Kidney epithelial cell (primary cell): ENCODE measurements at regions not wholly inside any gene's neighbourhood (a gene's known extent, or its start where the extent isn't known, plus 50 kb on each side); places are given as distances from the start of the nearest gene placed in this dataset.

Source experiments
- DNase-seq: peaks from one replicate; pipeline ENCODE4 v3.0.0-alpha.2; 2010; ENCODE audit warnings: low read depth
- H3K27me3 ChIP-seq: 2 replicates; pipeline ENCODE4 v1.6.0; 2011; ENCODE audit warnings: low read length; ENCODE audit not compliant: control insufficient read depth, insufficient read depth
- H3K36me3 ChIP-seq: 2 replicates; pipeline ENCODE4 v1.5.1; 2011; ENCODE audit warnings: low read length; ENCODE audit not compliant: control insufficient read depth, insufficient read depth
- H3K4me3 ChIP-seq: 2 replicates; pipeline ENCODE4 v1.5.1; 2011; ENCODE audit warnings: low read depth, mild to moderate bottlenecking, control low read depth, low read length
- TF ChIP-seq, protein P1 (sequence below): IDR thresholded peaks from 2 replicates; pipeline ENCODE4 v1.5.1; 2011; ENCODE audit warnings: mild to moderate bottlenecking, moderate library complexity, low read length, control low read depth, inconsistent platforms; ENCODE audit not compliant: insufficient read depth, poor library complexity, severe bottlenecking

DNA sequence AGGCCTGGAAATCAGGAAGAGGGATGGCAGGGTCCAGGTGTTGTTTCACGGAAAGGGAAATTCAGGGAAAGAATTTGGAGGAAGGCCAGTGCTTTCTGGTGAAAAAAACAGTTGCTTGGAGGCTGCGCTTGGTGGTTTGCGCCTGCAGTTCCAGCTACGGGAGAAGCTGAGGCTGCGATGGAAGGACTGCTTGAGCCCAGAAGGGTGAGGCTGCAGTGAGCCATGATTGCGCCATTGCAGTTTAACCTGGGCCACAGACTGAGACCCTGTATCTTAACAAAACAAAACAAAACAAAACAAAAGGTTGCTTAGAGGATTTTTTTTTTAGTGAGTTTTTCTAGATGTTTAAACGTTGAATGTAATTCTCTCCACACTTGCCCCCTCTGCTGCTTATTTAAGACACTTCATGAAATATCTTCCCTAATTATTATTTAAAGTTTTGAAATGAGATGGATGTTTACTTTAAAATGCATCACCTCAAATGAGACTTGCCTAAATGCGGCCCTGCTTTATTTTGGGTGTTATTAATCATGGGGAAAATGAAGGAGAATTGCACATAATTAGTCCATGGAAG is 75.4 kb upstream of the TRPC4 start:
- Histone ChIP-seq H3K36me3 (no peaks in the 10 kb centered on the region), H3K4me3 (no peak overlapping the region), H3K27me3 (no peaks in the 10 kb centered on the region)
- TF ChIP-seq, protein P1, sequence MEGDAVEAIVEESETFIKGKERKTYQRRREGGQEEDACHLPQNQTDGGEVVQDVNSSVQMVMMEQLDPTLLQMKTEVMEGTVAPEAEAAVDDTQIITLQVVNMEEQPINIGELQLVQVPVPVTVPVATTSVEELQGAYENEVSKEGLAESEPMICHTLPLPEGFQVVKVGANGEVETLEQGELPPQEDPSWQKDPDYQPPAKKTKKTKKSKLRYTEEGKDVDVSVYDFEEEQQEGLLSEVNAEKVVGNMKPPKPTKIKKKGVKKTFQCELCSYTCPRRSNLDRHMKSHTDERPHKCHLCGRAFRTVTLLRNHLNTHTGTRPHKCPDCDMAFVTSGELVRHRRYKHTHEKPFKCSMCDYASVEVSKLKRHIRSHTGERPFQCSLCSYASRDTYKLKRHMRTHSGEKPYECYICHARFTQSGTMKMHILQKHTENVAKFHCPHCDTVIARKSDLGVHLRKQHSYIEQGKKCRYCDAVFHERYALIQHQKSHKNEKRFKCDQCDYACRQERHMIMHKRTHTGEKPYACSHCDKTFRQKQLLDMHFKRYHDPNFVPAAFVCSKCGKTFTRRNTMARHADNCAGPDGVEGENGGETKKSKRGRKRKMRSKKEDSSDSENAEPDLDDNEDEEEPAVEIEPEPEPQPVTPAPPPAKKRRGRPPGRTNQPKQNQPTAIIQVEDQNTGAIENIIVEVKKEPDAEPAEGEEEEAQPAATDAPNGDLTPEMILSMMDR: no peak
- no peak for DNase-seq

DNA sequence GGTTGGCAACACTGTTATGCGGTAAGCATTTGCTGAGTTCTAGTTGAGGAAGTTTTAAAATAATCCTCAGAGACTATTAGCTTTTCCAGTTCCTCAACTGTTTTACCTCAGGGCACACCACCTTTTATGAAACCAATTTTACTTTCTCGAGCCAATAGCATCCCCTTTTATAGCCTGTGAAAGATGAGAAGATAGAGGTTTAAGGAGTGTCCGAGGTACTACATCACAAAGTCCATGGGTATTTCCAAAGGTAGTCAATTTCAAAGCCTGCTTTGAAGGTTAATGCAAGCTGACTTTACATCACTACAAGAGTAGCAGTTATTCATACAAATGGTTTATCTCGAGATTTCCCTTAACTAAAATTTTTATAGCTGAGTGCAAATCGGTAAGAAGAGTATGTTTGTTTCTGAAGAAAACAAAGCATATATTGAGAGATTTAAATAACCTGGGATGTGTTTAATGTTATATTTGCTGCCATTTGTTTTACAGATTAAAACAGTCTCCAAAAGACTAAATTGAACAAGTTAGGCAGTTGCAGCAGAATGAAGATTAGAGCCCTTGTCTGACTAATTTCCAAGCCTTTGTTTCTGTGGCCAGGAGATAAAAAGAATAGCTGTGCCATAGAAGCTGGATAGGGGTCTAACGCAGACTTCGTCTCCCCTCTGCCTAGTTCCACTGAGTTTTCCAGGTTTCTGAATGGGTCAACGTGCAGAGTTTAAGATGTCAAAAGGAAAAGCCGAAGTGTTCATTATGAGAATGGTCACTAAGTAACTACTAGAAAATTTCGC is 74.7 kb upstream of the TRPC4 start:
- Histone ChIP-seq H3K36me3 (no peaks in the 10 kb centered on the region), H3K27me3 (no peaks in the 10 kb centered on the region), H3K4me3 (no peak overlapping the region)
- no peak for DNase-seq
- TF ChIP-seq, protein P1: no peak

DNA sequence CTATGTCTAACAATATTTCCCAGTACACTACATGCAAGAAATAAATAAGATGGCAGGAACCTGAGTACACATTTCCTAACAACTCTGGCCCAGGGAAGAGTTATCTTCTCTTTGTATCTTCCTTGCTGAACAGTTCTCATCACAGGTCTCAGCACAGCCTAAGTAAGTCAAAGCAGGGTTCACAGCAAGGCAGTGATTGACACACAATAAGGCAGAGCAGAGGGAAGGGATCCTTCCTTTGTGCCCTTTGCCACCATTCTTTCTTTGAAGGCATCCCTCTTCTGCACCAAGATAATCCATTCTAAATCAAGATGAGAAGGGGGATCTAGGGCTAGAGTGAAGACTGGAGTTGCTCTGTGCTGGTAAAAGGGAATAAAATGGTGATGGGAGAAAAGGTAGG is 73.4 kb upstream of the TRPC4 start:
- H3K36me3 ChIP-seq: no peaks in the 10 kb centered on the region
- DNase-seq: no peak
- TF ChIP-seq, protein P1: no peak
- no peaks in the 10 kb centered on the region for H3K27me3 ChIP-seq
- H3K4me3 ChIP-seq: no peak overlapping the region

DNA sequence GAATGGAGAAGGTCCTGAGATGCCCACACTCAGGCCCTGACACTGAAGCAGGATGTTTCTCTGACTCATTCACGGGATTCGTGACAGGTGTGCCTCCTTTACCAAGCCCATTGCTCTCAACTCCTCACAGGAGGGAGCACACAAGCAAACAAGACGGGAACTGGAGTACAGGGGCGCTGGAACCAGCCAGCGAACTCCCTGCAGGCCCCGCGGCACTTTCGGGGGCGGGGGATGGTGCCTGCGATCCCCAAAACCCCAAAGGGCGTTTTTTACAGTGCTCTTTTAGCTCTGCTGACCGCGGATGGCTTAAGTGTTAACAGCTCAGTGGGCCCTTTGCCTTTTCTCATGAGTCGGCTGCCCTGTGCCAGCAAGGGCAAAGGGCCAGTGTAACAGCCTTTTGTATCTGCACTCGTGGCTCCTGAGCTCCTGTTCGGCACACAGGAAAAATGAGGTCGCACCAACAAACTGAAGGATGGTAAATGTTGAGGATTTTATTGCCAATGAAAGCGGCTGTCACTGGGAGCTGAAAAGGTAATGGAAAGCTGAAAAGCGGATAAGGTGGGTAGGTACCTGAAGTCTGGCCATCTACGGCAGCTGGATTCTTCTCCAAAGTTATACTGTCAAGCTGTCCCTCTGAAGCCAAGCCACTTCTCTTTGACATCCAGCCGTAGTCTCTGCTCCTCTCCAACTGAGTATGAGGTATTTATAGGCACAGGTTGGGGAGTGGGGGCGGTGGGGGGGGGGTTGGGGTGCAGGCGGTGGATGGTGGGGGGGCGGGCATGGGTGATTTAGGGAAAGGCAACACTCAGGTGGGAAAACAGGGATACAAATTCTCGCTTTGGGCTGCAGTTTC is 65.0 kb upstream of the TRPC4 start:
- Histone ChIP-seq H3K36me3 (no peaks in the 10 kb centered on the region), H3K27me3 (no peaks in the 10 kb centered on the region), H3K4me3 (no peak overlapping the region)
- no peak for DNase-seq
- TF ChIP-seq, protein P1: no peak

DNA sequence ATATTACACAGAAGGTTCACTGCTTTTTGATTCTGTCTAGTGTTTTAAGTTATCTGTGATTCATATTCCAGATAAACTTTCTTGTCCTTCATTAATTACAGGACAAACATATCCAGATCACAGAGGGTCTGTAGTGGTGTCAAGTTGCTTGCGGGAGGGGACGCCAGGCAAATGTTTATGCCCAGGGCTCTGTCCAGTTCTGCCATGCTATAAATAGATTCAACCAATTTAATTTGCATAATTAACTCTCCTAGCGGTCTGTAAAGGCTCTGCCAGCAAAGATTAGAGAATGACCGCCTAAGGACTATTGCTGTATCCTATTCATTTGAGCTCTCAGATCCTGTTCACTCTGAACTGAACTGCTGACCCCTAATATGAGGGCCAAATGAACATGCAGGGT is 59.7 kb upstream of the TRPC4 start:
- Histone ChIP-seq H3K27me3 (no peaks in the 10 kb centered on the region), H3K36me3 (no peaks in the 10 kb centered on the region), H3K4me3 (no peak overlapping the region)
- DNase-seq: no peak
- TF ChIP-seq, protein P1: no peak
